Endothelial cell of umbilical vein (primary cell): ENCODE measurements at regions not wholly inside any gene's neighbourhood (a gene's known extent, or its start where the extent isn't known, plus 50 kb on each side); places are given as distances from the start of the nearest gene placed in this dataset.

Source experiments
- BruUV-seq: library from RNA; stranded (reverse); fragments of 400-500 nt; replicated peaks from 2 replicates; lab custom pipeline; 2021; lab: Mats Ljungman, UMichigan
- CTCF ChIA-PET: fragments of 300-600, 350-600 bp; sonication (Branson Sonifier 250); formaldehyde crosslinking; loops from one replicate; lab custom pipeline; 2021; ENCODE audit warnings: antibody characterized with exemption, inconsistent platforms; lab: Charles Lee
- POLR2A ChIA-PET: fragments of 300-600, 350-600 bp; sonication (Branson Sonifier 250); formaldehyde crosslinking; loops from one replicate; lab custom pipeline; 2021; ENCODE audit warnings: antibody characterized with exemption, inconsistent platforms; lab: Charles Lee
- DNase-seq: peaks from one replicate; pipeline ENCODE4 v3.0.0-alpha.2; 2011; ENCODE audit warnings: low read depth, low spot score
- FAIRE-seq: peaks from 2 replicates; lab custom pipeline; 2011; peaks lifted over from hg19 to GRCh38; lab: Jason Lieb, UNC
- H2AFZ ChIP-seq: 2 replicates; pipeline ENCODE4 v1.6.0; 2012; ENCODE audit warnings: low read depth, low read length, control low read depth, inconsistent platforms
- H3K27ac ChIP-seq: 2 replicates; pipeline ENCODE4 v1.5.1; 2011; ENCODE audit warnings: low read depth, mild to moderate bottlenecking, control low read depth, low read length, moderate library complexity; ENCODE audit not compliant: insufficient read depth
- H3K27me3 ChIP-seq, 2 experiments: 2 replicates each; pipeline versions ENCODE4 v1.6.0 to v1.6.1; 2011; ENCODE audit warnings: low read length in 2 of 2, mixed read lengths in 1 of 2; ENCODE audit not compliant: control insufficient read depth in 2 of 2, insufficient read depth in 2 of 2
- H3K36me3 ChIP-seq, 2 experiments: 2 replicates in 1 of 2; 3 replicates in 1 of 2; pipeline ENCODE4 v1.5.1; 2011; ENCODE audit warnings: low read length in 2 of 2, mild to moderate bottlenecking in 1 of 2, moderate library complexity in 1 of 2; ENCODE audit not compliant: control insufficient read depth in 2 of 2, insufficient read depth in 2 of 2; ENCODE audit errors: extremely low read depth in 1 of 2
- H3K4me1 ChIP-seq: 3 replicates; pipeline ENCODE4 v1.5.1; 2011; ENCODE audit warnings: mild to moderate bottlenecking, low read length; ENCODE audit not compliant: control insufficient read depth, insufficient read depth; ENCODE audit errors: extremely low read depth
- H3K4me2 ChIP-seq: 2 replicates; pipeline ENCODE4 v1.6.1; 2011; ENCODE audit warnings: low read length, control low read depth, mixed read lengths; ENCODE audit not compliant: insufficient read depth
- H3K4me3 ChIP-seq, 3 experiments: fragments of 200-600 bp in 1 of 3; sonication (generic), shearing (Covaris generic) in 1 of 3; replicated peaks in 1 of 3; 2 replicates each; pipeline ENCODE4 v1.5.1; 2011 to 2016; ENCODE audit warnings: control low read depth in 3 of 3, low read length in 3 of 3, mild to moderate bottlenecking in 2 of 3, inconsistent platforms in 1 of 3, low read depth in 1 of 3, moderate library complexity in 1 of 3; ENCODE audit not compliant: insufficient read depth in 1 of 3
- H3K79me2 ChIP-seq: 2 replicates; pipeline ENCODE4 v1.6.0; 2012; ENCODE audit warnings: low read length, inconsistent platforms; ENCODE audit not compliant: control insufficient read depth, insufficient read depth
- H3K9ac ChIP-seq: replicated peaks from 2 replicates; pipeline ENCODE3; 2011; ENCODE audit warnings: low read length, control low read depth; ENCODE audit not compliant: insufficient read depth; ENCODE audit errors: extremely low read depth
- H3K9me1 ChIP-seq: replicated peaks from 3 replicates; pipeline ENCODE4 v1.6.0; 2011; ENCODE audit warnings: mild to moderate bottlenecking, low read length; ENCODE audit not compliant: control insufficient read depth, insufficient read depth; ENCODE audit errors: extremely low read depth
- H3K9me3 ChIP-seq: replicated peaks from 2 replicates; pipeline ENCODE4 v1.5.1; 2012; ENCODE audit warnings: low read length, inconsistent platforms; ENCODE audit not compliant: control insufficient read depth, insufficient read depth
- H4K20me1 ChIP-seq: replicated peaks from 2 replicates; pipeline ENCODE3; 2011; ENCODE audit warnings: mild to moderate bottlenecking, low read length; ENCODE audit not compliant: control insufficient read depth, insufficient read depth; ENCODE audit errors: extremely low read depth
- EZH2 ChIP-seq: IDR thresholded peaks from 2 replicates; pipeline ENCODE4 v1.6.1; 2012; ENCODE audit warnings: borderline replicate concordance, low read depth, mild to moderate bottlenecking, moderate library complexity, low read length, inconsistent platforms; ENCODE audit not compliant: severe bottlenecking
- FOS ChIP-seq: IDR thresholded peaks from 2 replicates; pipeline ENCODE4 v1.6.1; 2011; ENCODE audit warnings: mild to moderate bottlenecking, low read length, moderate library complexity, borderline replicate concordance; ENCODE audit not compliant: insufficient read depth
- GATA2 ChIP-seq: IDR thresholded peaks from 2 replicates; pipeline ENCODE4 v1.7.0; 2011; ENCODE audit warnings: low read depth, mild to moderate bottlenecking, moderate library complexity, mixed read lengths, low read length; ENCODE audit not compliant: insufficient read length, insufficient read depth
- JUN ChIP-seq: IDR thresholded peaks from 2 replicates; pipeline ENCODE4 v1.6.1; 2011; ENCODE audit warnings: borderline replicate concordance, low read depth; ENCODE audit not compliant: insufficient read length, insufficient read depth
- MYC ChIP-seq: IDR thresholded peaks from one replicate; pipeline ENCODE4 v1.6.1; 2011; ENCODE audit warnings: mild to moderate bottlenecking, low read depth, low read length
- POLR2A ChIP-seq: IDR thresholded peaks from 2 replicates; pipeline ENCODE4 v1.6.1; 2012; ENCODE audit warnings: low read depth, mild to moderate bottlenecking, control low read depth, low read length
- POLR2AphosphoS5 ChIP-seq: IDR thresholded peaks from 2 replicates; pipeline ENCODE4 v1.6.1; 2012; ENCODE audit warnings: low read depth, mild to moderate bottlenecking, control low read depth, low read length, moderate library complexity; ENCODE audit not compliant: insufficient read depth
- dilution Hi-C: fragments of 300-500 bp; cut with MboI; formaldehyde crosslinking; loops from one replicate; pipeline ENCODE4 v1.15.0; 2019; ENCODE audit warnings: low sequenced_read_pairs; ENCODE audit not compliant: extremely low pct_ligation_motif_present
- intact Hi-C: fragments of 100-400 bp; cut with micrococcal nuclease; formaldehyde crosslinking; loops from one replicate; pipeline ENCODE4 v1.10.0; 2022
- TF ChIP-seq, protein P1 (sequence below): IDR thresholded peaks from 2 replicates; pipeline ENCODE4 v1.6.1; 2011; ENCODE audit not compliant: insufficient read depth, insufficient read length
- TF ChIP-seq, protein P2 (sequence below), 2 donors: IDR thresholded peaks; 1 replicate in 1 of 2; 2 replicates in 1 of 2; pipeline ENCODE4 v1.5.1; 2011; ENCODE audit warnings: low read length in 2 of 2, mild to moderate bottlenecking in 2 of 2, moderate library complexity in 2 of 2, control low read depth in 1 of 2, inconsistent platforms in 1 of 2, low read depth in 1 of 2; ENCODE audit not compliant: insufficient read depth in 1 of 2; ENCODE audit errors: extremely low read depth in 1 of 2

DNA sequence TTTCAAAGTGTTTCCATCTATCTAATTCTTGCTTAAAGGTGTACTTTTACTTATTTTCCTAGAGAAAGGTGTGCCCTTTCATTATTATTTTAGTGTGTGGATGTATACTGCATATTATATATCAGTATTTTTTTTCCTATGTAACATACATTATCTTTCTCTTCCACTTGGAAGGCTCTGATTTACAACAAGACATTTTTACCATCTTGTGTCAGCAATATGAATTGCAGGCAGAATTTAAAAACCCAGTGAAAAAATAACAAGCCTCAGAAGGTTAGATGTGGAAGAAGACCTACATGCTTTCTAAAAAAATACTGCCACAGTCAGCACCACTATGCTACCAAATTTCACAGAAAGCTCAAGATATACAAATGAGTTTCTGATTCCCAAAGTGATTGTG is 327.7 kb upstream of the STEAP1 start:
- H2AFZ ChIP-seq = no peak overlapping the region
- H3K4me3 ChIP-seq = no peak overlapping the region
- no TSS peak for BruUV-seq
- no peak for FAIRE-seq
- no peaks in the 10 kb centered on the region for H3K4me1 ChIP-seq
- CTCF ChIA-PET = no interaction called here
- H3K36me3 ChIP-seq = no peaks in the 10 kb centered on the region
- no peaks in the 10 kb centered on the region for H3K9me3 ChIP-seq
- H3K9ac ChIP-seq = no peak overlapping the region
- H3K79me2 ChIP-seq = no peaks in the 10 kb centered on the region
- intact Hi-C loops = no loop called here
- H3K27ac ChIP-seq = no peak overlapping the region
- dilution Hi-C loops = no loop called here
- H4K20me1 ChIP-seq = no peaks in the 10 kb centered on the region
- POLR2A ChIA-PET = no interaction called here
- H3K4me2 ChIP-seq = no peak overlapping the region
- no peak for DNase-seq
- H3K9me1 ChIP-seq = no peaks in the 10 kb centered on the region
- no peaks in the 10 kb centered on the region for H3K27me3 ChIP-seq
- TF ChIP-seq FOS (no peak), POLR2AphosphoS5 (no peak), POLR2A (no peak), JUN (no peak), GATA2 (no peak), EZH2 (no peak), MYC (no peak)
- TF ChIP-seq, protein P1, sequence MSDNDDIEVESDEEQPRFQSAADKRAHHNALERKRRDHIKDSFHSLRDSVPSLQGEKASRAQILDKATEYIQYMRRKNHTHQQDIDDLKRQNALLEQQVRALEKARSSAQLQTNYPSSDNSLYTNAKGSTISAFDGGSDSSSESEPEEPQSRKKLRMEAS = no peak
- TF ChIP-seq, protein P2, sequence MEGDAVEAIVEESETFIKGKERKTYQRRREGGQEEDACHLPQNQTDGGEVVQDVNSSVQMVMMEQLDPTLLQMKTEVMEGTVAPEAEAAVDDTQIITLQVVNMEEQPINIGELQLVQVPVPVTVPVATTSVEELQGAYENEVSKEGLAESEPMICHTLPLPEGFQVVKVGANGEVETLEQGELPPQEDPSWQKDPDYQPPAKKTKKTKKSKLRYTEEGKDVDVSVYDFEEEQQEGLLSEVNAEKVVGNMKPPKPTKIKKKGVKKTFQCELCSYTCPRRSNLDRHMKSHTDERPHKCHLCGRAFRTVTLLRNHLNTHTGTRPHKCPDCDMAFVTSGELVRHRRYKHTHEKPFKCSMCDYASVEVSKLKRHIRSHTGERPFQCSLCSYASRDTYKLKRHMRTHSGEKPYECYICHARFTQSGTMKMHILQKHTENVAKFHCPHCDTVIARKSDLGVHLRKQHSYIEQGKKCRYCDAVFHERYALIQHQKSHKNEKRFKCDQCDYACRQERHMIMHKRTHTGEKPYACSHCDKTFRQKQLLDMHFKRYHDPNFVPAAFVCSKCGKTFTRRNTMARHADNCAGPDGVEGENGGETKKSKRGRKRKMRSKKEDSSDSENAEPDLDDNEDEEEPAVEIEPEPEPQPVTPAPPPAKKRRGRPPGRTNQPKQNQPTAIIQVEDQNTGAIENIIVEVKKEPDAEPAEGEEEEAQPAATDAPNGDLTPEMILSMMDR (IDR thresholded peaks at IDR 0.05; ENCODE audit: extremely low read depth in 1 of 2, insufficient read depth in 1 of 2, low read depth in 1 of 2, low read length in 2 of 2) = no peak
